ENCODE measurements at regions not wholly inside any gene's neighbourhood (a gene's known extent, or its start where the extent isn't known, plus 50 kb on each side); places are given as distances from the start of the nearest gene placed in this dataset.

DNA sequence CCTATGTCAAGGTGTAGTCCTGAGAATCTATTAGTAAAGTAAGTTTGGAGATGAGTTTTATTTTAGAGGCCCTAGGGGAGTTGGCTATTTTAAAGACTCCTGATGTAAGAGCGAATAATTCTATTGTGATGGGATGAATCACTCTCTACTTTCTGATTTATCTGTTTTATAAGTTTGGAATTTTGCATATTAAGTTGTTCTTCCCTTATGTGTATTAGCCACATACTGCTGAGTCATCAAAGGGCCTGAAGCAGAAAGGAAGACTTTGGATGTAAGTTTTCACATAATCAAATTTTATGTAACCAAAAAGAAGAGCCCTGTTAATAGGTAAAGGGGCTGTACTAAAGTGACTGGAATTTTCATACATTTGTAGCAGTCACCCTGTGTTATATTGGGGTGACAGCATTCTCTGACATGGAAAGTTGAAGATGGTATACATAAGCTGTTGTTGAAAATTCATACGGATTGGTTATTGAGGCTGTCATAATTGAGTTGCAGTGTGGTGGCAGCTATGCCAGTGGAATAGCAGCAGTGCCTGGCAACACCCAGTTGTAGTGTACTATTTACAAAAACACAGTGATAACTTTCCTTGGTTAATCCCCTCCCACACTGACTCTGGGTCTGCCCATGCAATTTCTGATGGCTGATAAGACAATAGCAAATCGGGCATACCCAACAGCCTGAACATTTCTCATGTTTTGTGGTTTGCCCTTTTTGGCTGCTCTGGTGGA lies 90.6 kb upstream of the NTM start:
- TF ChIP-seq POLR2A (IDR thresholded peaks at IDR 0.05) = no peak
- TF ChIP-seq CTCF (IDR thresholded peaks at IDR 0.05) = no peak
